Neutrophil (primary cell): ENCODE measurements at regions not wholly inside any gene's neighbourhood (a gene's known extent, or its start where the extent isn't known, plus 50 kb on each side); places are given as distances from the start of the nearest gene placed in this dataset.

ENCODE experiments used
- H3K27ac ChIP-seq: fragments of 200-600 bp; sonication (generic); 2 replicates; pipeline ENCODE4 v1.5.1; 2016; ENCODE audit warnings: mild to moderate bottlenecking, moderate library complexity
- H3K27me3 ChIP-seq: fragments of 200-600 bp; sonication (generic); 2 replicates; pipeline ENCODE4 v1.6.0; 2016; ENCODE audit warnings: mild to moderate bottlenecking
- H3K36me3 ChIP-seq: fragments of 200-600 bp; sonication (generic); 2 replicates; pipeline ENCODE4 v1.5.1; 2017
- H3K4me1 ChIP-seq, 2 experiments: fragments of 200-600 bp in 1 of 2; sonication (generic) in 1 of 2; 1 replicate in 1 of 2; 2 replicates in 1 of 2; pipeline versions ENCODE4 v1.5.1 to v1.6.1; 2013 to 2016; ENCODE audit warnings: low read depth in 1 of 2, low read length in 1 of 2, mild to moderate bottlenecking in 1 of 2, moderate library complexity in 1 of 2; ENCODE audit not compliant: control insufficient read depth in 1 of 2, insufficient read depth in 1 of 2
- H3K4me3 ChIP-seq, 2 experiments: fragments of 200-600 bp in 1 of 2; sonication (generic) in 1 of 2; 1 replicate in 1 of 2; 2 replicates in 1 of 2; pipeline ENCODE4 v1.5.1; 2013 to 2016; ENCODE audit warnings: low read depth in 1 of 2, low read length in 1 of 2, mild to moderate bottlenecking in 1 of 2, moderate library complexity in 1 of 2
- H3K9me3 ChIP-seq: fragments of 200-600 bp; sonication (generic); 2 replicates; pipeline ENCODE4 v1.5.1; 2016
- CTCF ChIP-seq: fragments of 200-600 bp; sonication (generic); IDR thresholded peaks from 2 replicates; pipeline ENCODE4 v1.5.1; 2016; ENCODE audit warnings: antibody characterized with exemption

DNA sequence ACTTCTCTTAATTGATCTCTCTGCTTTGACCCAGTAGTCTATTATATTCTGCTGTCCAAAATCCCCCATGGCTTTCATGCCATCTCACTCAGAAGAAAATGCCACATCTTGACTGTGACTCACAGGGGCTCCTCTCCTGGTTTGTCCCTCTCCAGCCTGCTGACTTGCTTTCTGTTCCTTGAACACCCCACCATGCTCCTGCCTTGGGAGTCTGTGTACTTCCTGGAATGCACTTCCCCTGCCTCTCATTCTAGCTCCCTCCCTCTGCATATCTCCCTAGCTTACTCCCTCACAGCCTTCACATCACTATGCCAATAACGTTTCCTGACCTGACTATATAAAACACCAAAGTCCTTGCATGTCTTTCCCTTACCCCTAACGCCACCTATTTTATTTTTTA lies 167.2 kb downstream of the TRIB2 start:
- Histone ChIP-seq H3K36me3 (no peaks in the 10 kb centered on the region), H3K4me3 (no peak overlapping the region), H3K9me3 (no peaks in the 10 kb centered on the region), H3K27me3 (no peaks in the 10 kb centered on the region), H3K27ac (no peak overlapping the region), H3K4me1 (no peaks in the 10 kb centered on the region)
- no peak for TF ChIP-seq CTCF

DNA sequence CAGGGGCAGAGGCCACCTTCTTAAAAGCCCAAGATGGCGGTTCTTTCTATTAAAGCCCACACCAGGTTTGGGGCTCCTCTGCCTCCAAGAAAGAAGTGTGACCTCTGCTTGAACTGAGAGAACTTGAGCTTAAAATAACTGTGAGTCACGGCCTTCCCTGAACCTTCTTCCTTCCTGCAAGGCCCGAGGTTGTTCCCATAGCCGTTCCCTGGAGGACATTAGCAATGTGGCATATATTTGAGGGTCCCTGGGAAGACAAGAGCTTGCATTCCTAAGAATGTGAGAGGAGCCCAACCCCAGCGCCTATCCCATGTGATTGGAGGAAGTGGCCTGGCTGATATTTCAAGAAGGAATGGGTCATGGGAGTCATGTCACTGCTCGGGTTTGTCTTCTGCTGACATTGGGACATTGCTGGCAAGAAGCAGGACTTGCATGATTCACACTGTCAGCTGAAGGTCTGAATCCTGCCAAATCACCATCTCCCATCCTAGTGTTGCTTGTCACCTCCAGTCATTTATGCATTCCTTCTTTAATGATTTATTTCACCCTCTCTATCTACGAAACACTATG lies 168.1 kb downstream of the TRIB2 start:
- Histone ChIP-seq H3K4me3 (no peak overlapping the region), H3K27ac (no peak overlapping the region), H3K4me1 (no peaks in the 10 kb centered on the region), H3K27me3 (no peaks in the 10 kb centered on the region), H3K9me3 (no peaks in the 10 kb centered on the region), H3K36me3 (no peaks in the 10 kb centered on the region)
- no peak for TF ChIP-seq CTCF

GRCh38 chr2:12890066-12890465 lies 173.3 kb downstream of the TRIB2 start:
- no peaks in the 10 kb centered on the region for H3K9me3 ChIP-seq
- no peak overlapping the region for H3K27ac ChIP-seq
- no peaks in the 10 kb centered on the region for H3K27me3 ChIP-seq
- H3K4me3 ChIP-seq, result no peak overlapping the region
- no peaks in the 10 kb centered on the region for H3K36me3 ChIP-seq
- no peak for TF ChIP-seq CTCF
- H3K4me1 ChIP-seq, result no peaks in the 10 kb centered on the region

DNA sequence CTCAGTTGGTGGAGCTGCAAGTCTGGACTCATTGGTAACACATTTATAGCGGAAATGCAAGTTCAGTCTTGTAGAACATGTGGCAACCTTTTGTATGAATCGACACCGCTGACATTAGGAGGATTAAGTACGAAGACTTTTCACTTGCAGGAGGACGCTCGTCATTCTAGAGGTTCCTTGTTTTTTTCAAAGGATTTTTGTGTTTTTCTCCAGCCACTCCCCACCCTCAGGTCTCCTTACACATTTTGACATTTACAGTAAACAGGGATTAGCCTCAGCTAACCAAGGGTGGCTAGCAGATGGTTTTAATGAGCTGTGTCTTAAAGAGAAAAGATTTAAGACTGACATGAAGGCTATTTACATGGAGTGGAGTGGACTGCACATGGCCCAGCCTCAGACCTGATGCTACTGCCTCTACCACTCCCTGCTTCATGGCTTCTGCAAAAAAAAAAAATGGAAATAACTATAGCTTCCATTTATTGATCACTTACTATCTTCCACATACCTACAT lies 173.8 kb downstream of the TRIB2 start:
- no peak overlapping the region for H3K4me3 ChIP-seq
- H3K27ac ChIP-seq, result no peak overlapping the region
- no peaks in the 10 kb centered on the region for H3K4me1 ChIP-seq
- no peak for TF ChIP-seq CTCF
- H3K9me3 ChIP-seq, result no peaks in the 10 kb centered on the region
- H3K36me3 ChIP-seq, result no peaks in the 10 kb centered on the region
- H3K27me3 ChIP-seq, result no peaks in the 10 kb centered on the region

DNA sequence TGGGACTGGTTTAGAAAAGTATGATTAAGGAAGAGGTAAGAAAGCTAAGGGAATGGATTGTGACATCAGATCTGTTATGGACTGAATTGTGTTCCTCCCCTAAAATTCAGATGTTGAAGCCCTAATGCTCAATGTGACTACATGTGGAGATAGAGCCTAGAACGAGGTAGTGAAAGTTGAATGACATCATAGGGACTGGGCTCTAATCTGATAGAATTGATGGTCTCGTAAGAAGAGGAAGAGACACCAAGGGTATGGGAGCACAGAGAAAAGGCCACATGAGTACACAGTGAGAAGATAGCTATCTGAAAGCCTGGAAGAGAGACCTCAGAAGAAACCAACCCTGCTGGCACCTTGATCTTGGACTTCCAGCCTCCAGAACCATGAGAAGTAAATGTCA lies 178.3 kb downstream of the TRIB2 start:
- no peaks in the 10 kb centered on the region for H3K36me3 ChIP-seq
- no peaks in the 10 kb centered on the region for H3K4me1 ChIP-seq
- no peaks in the 10 kb centered on the region for H3K9me3 ChIP-seq
- no peak overlapping the region for H3K27ac ChIP-seq
- H3K4me3 ChIP-seq, result no peak overlapping the region
- no peak for TF ChIP-seq CTCF
- no peaks in the 10 kb centered on the region for H3K27me3 ChIP-seq
